IPS-18a (cell line): ENCODE measurements at regions not wholly inside any gene's neighbourhood (a gene's known extent, or its start where the extent isn't known, plus 50 kb on each side); places are given as distances from the start of the nearest gene placed in this dataset.

ENCODE experiments used
- H3K27ac ChIP-seq: one replicate; pipeline ENCODE4 v1.5.1; 2013; ENCODE audit warnings: low read length
- H3K27me3 ChIP-seq: one replicate; pipeline ENCODE4 v1.6.1; 2013; ENCODE audit warnings: mild to moderate bottlenecking, low read length; ENCODE audit not compliant: control insufficient read depth, insufficient read depth
- H3K36me3 ChIP-seq: one replicate; pipeline ENCODE4 v1.6.1; 2013; ENCODE audit warnings: low read depth, low read length; ENCODE audit not compliant: control insufficient read depth
- H3K4me1 ChIP-seq: one replicate; pipeline ENCODE4 v1.6.1; 2013; ENCODE audit warnings: low read depth, low read length; ENCODE audit not compliant: control insufficient read depth
- H3K4me3 ChIP-seq: one replicate; pipeline ENCODE4 v1.5.1; 2013; ENCODE audit warnings: low read length
- H3K9ac ChIP-seq: one replicate; pipeline ENCODE4 v1.6.1; 2013; ENCODE audit warnings: mild to moderate bottlenecking, low read length, moderate library complexity
- H3K9me3 ChIP-seq: one replicate; pipeline ENCODE4 v1.6.1; 2013; ENCODE audit warnings: low read depth, low read length; ENCODE audit not compliant: control insufficient read depth

- Histone ChIP-seq H3K4me3 (no peak overlapping the region), H3K9me3 (no peaks in the 10 kb centered on the region), H3K27ac (no peak overlapping the region), H3K9ac (no peak overlapping the region), H3K4me1 (no peaks in the 10 kb centered on the region), H3K36me3 (no peaks in the 10 kb centered on the region), H3K27me3 (no peaks in the 10 kb centered on the region)
Measured at GRCh38 chr3:135487261-135487660, 478.3 kb upstream of the PPP2R3A start.

- Histone ChIP-seq H3K4me3 (no peak overlapping the region), H3K27me3 (no peaks in the 10 kb centered on the region), H3K36me3 (no peaks in the 10 kb centered on the region), H3K27ac (no peak overlapping the region), H3K9me3 (no peaks in the 10 kb centered on the region), H3K4me1 (no peaks in the 10 kb centered on the region), H3K9ac (no peak overlapping the region)
Measured at GRCh38 chr3:135490219-135490915, 475.2 kb upstream of the PPP2R3A start.

- H3K9ac ChIP-seq, result no peak overlapping the region
- H3K9me3 ChIP-seq, result no peaks in the 10 kb centered on the region
- H3K36me3 ChIP-seq, result no peaks in the 10 kb centered on the region
- no peak overlapping the region for H3K4me3 ChIP-seq
- H3K27me3 ChIP-seq, result no peaks in the 10 kb centered on the region
- H3K27ac ChIP-seq, result no peak overlapping the region
- no peaks in the 10 kb centered on the region for H3K4me1 ChIP-seq
Measured at GRCh38 chr3:135491491-135492205, 473.9 kb upstream of the PPP2R3A start.

GRCh38 chr3:135495891-135496290 lies 469.6 kb upstream of the PPP2R3A start:
- H3K36me3 ChIP-seq, result no peaks in the 10 kb centered on the region
- H3K4me1 ChIP-seq, result no peaks in the 10 kb centered on the region
- no peaks in the 10 kb centered on the region for H3K27me3 ChIP-seq

GRCh38 chr3:135497979-135498378 lies 467.5 kb upstream of the PPP2R3A start:
- H3K4me3 ChIP-seq, result no peak overlapping the region
- no peak overlapping the region for H3K9ac ChIP-seq
- no peak overlapping the region for H3K27ac ChIP-seq
- no peaks in the 10 kb centered on the region for H3K27me3 ChIP-seq
- no peaks in the 10 kb centered on the region for H3K36me3 ChIP-seq
- H3K9me3 ChIP-seq, result no peaks in the 10 kb centered on the region
- peaks cover 1% of the 10 kb centered on the region for H3K4me1 ChIP-seq

More at GRCh38 chr3:135495891-135496290, 469.6 kb upstream of the PPP2R3A start:
- no peaks in the 10 kb centered on the region for H3K9me3 ChIP-seq
- H3K4me3 ChIP-seq, result no peak overlapping the region
- no peak overlapping the region for H3K9ac ChIP-seq
- no peak overlapping the region for H3K27ac ChIP-seq

- H3K9me3 ChIP-seq, result no peaks in the 10 kb centered on the region
- no peak overlapping the region for H3K9ac ChIP-seq
- peaks cover 9% of the 10 kb centered on the region for H3K4me1 ChIP-seq
- no peaks in the 10 kb centered on the region for H3K27me3 ChIP-seq
- H3K4me3 ChIP-seq, result no peak overlapping the region
- no peak overlapping the region for H3K27ac ChIP-seq
- no peaks in the 10 kb centered on the region for H3K36me3 ChIP-seq
Measured at GRCh38 chr3:135499426-135499825, 466.1 kb upstream of the PPP2R3A start.

- no peaks in the 10 kb centered on the region for H3K9me3 ChIP-seq
- peaks cover 9% of the 10 kb centered on the region for H3K4me1 ChIP-seq
- no peaks in the 10 kb centered on the region for H3K36me3 ChIP-seq
- no peaks in the 10 kb centered on the region for H3K27me3 ChIP-seq
- no peak overlapping the region for H3K4me3 ChIP-seq
- H3K9ac ChIP-seq, result no peak overlapping the region
- H3K27ac ChIP-seq, result no peak overlapping the region
Measured at GRCh38 chr3:135500034-135500433, 465.5 kb upstream of the PPP2R3A start.

- no peak overlapping the region for H3K27ac ChIP-seq
Measured at GRCh38 chr3:135503065-135503759, 462.3 kb upstream of the PPP2R3A start.

GRCh38 chr3:135503760-135504686 lies 461.5 kb upstream of the PPP2R3A start:
- no peaks in the 10 kb centered on the region for H3K36me3 ChIP-seq
- peaks cover 9% of the 10 kb centered on the region for H3K4me1 ChIP-seq
- H3K27ac ChIP-seq, result no peak overlapping the region
- peak overlapping the region; percentile 18 for H3K4me3 ChIP-seq
- H3K27me3 ChIP-seq, result no peaks in the 10 kb centered on the region
- no peaks in the 10 kb centered on the region for H3K9me3 ChIP-seq
- peak overlapping the region; percentile 5 for H3K9ac ChIP-seq

More at GRCh38 chr3:135503065-135503759, 462.3 kb upstream of the PPP2R3A start:
- Histone ChIP-seq H3K4me1 (peaks cover 9% of the 10 kb centered on the region), H3K9ac (peak overlapping the region; percentile 5), H3K27me3 (no peaks in the 10 kb centered on the region), H3K36me3 (no peaks in the 10 kb centered on the region), H3K4me3 (peak overlapping the region; percentile 18), H3K9me3 (no peaks in the 10 kb centered on the region)

GRCh38 chr3:135513106-135514059 lies 452.1 kb upstream of the PPP2R3A start:
- H3K27ac ChIP-seq, result no peak overlapping the region
- H3K36me3 ChIP-seq, result no peaks in the 10 kb centered on the region
- H3K9me3 ChIP-seq, result no peaks in the 10 kb centered on the region
- H3K4me1 ChIP-seq, result no peaks in the 10 kb centered on the region
- no peak overlapping the region for H3K4me3 ChIP-seq
- H3K27me3 ChIP-seq, result no peaks in the 10 kb centered on the region
- no peak overlapping the region for H3K9ac ChIP-seq
